GM12873 (cell line): ENCODE measurements at regions not wholly inside any gene's neighbourhood (a gene's known extent, or its start where the extent isn't known, plus 50 kb on each side); places are given as distances from the start of the nearest gene placed in this dataset.

Experiments
- CTCF ChIP-seq: IDR thresholded peaks from 2 replicates; pipeline ENCODE4 v1.5.1; 2012; ENCODE audit warnings: low read depth, mild to moderate bottlenecking, moderate library complexity, low read length, control low read depth; ENCODE audit not compliant: insufficient read depth; ENCODE audit errors: missing control alignments

DNA sequence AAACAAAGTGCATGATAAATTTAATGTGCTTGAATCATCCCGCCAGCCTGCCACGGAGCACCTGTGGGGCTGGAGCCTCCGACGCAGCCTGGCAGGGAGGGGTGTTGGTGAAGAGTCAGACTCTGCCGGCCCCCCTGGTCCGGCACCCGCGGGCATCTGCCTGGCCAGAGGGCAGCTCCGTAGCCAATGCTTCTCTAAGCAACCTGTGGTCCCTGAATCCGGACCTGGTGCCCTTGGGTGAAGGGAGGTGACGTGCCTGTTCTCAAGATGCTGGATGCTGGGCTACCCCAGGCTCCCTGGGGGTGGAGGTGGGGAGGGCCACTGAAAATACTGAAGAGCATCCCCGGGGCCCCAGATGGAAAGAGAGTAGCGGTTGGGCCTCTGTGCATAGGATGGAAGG is 158.6 kb upstream of the C14orf180 start:
- TF ChIP-seq CTCF: no peak

DNA sequence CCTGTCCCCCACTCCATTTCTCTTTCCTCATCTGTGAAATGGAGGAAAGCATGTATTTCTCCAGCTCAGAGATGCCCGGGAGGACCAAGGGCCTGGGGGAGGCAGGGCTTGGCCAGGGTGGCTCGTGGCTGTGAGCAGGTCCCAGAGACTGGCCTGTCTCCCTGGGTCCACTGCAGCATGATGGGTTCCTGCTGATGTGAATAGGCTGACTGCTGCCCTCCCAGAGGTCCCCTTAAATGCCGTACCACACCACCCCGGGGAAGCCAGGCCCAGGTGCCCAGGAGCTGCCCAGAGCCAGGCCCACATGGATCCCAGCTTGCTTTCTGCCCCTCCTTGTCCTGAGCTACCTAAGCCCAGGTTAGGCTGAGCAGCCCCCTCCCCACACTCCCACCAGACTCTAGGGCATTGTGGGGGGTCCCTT is 158.2 kb upstream of the C14orf180 start:
- TF ChIP-seq CTCF: no peak

DNA sequence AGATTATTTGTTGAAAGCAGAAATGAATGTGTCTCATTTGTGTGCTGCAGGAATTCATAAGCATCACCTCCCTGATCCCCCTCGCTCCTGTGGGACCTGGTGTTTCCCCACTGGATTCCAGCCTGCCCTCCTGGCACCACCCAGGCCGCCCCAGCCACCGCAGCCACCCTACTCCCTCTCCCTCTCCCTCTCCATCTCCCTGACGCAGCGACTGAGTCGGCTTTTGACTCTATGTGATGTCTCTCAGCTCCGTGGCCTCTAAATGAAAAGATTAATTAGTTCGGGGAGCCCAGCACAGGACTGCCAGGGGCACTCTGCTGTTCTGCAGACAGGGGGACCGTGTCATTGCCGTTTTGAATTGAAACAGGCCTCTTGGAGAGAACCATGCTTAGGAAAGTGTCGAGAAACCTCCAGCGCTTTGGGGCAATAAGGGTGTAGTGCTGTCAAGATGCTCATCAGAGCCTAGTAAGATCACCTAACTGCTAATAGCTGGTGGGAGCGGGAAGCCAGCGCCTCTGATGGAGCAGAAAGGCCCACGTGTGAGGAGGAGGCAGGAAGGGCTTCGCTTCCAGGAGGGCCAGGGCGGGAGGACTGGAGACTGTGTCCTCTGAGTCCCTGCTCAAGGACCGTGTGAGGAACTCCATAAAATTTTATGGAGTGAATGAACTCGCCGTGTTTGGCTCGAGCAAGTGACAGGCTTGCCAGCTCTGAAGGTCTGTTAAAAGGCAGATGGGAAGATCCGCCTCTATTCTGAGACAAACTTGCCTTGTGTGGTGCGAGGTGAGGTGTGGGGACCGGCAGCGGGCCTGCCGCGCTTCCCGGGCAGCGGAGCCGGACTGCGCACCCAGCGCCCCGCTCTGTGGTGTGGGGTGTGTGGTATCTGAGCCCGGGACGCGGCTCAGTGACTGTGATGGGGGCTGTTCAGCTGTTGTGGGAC is 157.4 kb upstream of the C14orf180 start:
- TF ChIP-seq CTCF: no peak

DNA sequence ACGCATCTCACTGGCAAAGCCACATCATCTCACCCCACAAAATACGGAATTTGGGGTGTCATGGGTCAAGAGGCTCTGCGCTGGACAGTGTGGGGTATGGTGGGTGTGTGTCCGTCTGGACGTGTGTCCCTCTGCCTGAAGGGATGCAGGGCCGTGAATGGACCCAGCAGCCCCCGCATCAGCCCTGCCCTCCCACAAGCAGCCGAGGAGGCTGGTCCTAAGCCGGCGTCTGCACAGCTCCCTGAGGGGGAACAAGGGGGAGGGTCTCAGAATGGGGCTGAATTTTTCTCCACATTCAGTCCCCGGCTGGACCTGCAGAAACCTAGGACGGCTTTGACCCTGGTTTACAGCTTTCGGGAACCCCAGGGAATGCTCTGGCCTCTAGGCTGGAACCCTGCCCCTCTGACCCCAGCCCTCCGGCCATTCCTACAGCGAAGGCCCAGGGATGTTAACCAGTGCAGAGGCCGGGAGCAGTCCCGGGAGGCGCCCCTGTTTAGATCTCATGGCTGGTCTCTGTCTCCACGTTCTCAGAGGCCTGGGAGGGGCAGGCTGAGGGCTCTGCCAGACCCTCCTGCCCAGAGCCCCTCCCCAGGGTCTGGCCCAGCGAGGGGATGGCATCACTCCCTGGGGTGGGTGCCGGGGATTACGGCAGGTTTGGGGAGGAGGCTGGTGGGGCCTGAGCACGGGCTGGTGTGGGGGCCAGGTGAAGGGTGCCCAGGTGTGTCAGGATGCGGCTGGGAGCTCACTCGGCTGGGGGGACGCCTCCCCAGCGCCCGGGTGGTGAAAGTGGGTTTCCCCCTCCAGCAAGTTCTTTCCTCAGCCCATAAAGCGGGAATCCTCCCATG is 156.5 kb upstream of the C14orf180 start:
- no peak for TF ChIP-seq CTCF

GRCh38 chr14:104423701-104424405 is 155.7 kb upstream of the C14orf180 start:
- no peak for TF ChIP-seq CTCF

DNA sequence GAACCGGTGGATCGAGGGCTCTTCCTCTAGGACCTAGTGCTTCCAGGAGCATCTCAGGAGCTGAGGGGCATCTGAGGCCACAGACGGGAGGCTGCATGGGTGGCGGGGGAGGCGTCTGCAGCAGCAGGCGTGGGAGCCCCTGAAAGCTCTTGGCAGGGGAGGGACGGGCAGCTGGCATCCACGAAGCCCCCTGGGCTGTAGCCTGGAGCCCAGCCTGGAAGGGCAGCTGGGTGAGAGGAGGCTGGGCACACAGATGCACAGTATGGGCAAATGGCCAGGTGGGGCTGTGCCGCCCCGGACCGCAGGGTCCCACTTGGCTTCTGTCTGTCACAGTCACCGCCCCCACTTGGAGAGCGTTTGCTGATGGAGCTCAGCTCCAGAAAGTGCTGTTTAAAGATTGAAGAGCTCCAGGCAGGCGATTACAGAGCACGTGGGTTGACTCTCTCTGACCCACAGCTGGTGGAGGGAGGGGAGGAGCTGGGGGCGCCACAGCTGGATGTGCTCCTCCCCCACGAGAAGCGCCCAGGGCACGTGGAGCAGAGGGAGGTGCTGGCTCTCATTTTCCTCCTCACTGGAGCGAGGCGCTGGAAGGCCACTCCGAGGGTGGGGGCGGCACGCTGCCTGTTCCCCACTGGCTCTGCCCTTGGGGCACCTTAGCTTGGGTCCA is 155.0 kb upstream of the C14orf180 start:
- no peak for TF ChIP-seq CTCF
